ENCODE measurements at regions not wholly inside any gene's neighbourhood (a gene's known extent, or its start where the extent isn't known, plus 50 kb on each side); places are given as distances from the start of the nearest gene placed in this dataset.

DNA sequence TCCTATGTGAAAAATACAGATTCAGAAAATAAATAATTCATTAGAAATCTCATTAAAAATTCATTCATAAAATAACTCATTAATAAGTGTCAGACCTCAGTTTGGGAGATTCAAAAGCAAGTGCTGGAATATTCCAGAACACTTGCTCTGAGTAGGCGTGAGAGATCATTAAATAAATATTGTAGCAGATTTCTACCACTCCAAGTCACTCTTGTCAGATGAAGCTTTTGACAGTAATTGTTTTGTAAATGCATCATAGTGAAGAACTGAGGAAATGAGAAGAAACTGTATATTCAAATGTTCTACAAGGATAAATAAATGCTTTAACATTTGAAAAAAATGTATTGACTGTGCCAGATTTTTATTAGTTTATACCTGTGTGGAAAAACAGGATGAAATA is 1228.1 kb downstream of the SLITRK1 start:
- TF ChIP-seq, protein P1, sequence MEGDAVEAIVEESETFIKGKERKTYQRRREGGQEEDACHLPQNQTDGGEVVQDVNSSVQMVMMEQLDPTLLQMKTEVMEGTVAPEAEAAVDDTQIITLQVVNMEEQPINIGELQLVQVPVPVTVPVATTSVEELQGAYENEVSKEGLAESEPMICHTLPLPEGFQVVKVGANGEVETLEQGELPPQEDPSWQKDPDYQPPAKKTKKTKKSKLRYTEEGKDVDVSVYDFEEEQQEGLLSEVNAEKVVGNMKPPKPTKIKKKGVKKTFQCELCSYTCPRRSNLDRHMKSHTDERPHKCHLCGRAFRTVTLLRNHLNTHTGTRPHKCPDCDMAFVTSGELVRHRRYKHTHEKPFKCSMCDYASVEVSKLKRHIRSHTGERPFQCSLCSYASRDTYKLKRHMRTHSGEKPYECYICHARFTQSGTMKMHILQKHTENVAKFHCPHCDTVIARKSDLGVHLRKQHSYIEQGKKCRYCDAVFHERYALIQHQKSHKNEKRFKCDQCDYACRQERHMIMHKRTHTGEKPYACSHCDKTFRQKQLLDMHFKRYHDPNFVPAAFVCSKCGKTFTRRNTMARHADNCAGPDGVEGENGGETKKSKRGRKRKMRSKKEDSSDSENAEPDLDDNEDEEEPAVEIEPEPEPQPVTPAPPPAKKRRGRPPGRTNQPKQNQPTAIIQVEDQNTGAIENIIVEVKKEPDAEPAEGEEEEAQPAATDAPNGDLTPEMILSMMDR (IDR thresholded peaks at IDR 0.05; ENCODE audit: low read depth, low read length), result no peak
- no peak overlapping the region for H3K4me3 ChIP-seq (ENCODE audit: low read depth, low read length)

DNA sequence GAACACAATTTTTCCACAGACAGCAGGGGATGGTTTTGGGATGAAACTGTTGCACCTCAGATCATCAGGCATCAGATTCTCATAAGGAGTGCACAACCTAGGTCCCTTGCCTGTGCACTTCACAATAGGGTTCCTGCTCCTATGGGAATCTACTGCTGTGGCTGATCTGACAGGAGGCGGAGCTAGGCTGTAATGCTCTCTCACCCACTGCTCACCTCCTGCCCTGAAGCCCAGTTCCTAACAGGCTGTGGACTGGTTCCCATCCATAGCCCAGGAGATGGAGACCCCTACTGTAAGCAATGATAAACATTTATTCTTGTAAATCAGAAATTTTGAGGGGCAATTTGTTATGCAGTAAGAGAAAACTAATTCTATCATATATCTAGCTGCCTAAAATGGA is 1234.7 kb downstream of the SLITRK1 start:
- no peak overlapping the region for H3K4me3 ChIP-seq (ENCODE audit: low read depth, low read length)
- TF ChIP-seq, protein P1 (IDR thresholded peaks at IDR 0.05; ENCODE audit: low read depth, low read length), result no peak

DNA sequence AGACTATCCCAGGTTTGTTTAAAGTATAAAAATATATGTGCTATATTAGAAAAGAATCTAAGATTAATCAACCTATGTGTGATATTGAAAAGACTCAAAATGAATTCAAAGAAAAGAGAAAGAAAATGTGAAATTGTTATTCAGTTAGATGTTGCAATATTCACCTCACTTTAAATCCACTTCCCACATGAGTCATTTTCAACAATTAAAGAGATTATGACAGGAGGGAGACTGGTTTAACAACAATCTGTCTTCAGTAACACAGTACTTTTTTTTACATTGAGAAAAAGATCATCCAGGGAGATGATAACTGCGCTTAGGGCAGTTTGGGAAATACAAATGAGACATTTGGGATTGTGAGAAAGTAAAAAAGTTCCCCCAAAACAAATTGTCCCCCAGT is 1246.2 kb downstream of the SLITRK1 start:
- TF ChIP-seq, protein P1 (IDR thresholded peaks at IDR 0.05; ENCODE audit: low read depth, low read length), result no peak
- no peak overlapping the region for H3K4me3 ChIP-seq (ENCODE audit: low read depth, low read length)

DNA sequence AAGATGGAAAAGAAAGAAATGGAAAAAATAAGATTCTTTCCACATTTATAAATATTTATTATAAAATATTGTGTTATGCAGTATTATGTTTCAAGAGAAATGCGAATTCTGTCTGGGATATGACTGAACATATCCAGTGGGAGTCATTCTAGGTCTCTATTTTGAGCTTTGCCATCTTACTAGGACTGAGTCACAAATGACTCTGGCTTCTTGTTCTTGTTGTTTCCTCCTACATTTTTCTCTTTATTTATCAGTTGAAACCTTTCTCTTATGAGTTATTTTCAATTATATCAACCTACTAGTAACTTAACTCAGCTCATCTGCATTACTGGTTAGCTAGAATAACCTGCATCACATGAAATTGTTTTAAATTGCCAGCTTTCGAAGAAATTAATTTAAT is 1247.3 kb downstream of the SLITRK1 start:
- TF ChIP-seq, protein P1 (IDR thresholded peaks at IDR 0.05; ENCODE audit: low read depth, low read length), result no peak
- H3K4me3 ChIP-seq (ENCODE audit: low read depth, low read length), result no peak overlapping the region

DNA sequence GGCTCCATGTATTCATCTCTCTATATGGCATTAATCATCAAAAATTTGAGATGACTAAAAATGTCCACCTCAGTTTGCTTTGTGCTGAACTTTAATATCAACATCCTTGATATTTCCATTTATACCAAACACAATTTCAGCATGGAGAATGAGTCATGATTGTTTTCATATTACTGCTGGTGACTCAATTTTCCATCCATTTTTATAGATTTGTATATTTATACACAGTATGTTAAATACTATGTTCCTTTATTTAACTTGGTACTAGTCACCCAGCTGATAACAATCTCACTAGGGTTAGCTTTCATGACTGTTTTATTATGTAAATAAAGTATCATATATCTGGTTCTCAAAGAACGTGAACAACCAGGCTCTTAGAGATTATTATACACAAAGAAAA is 1255.1 kb downstream of the SLITRK1 start:
- no peak overlapping the region for H3K4me3 ChIP-seq (ENCODE audit: low read depth, low read length)
- TF ChIP-seq, protein P1 (IDR thresholded peaks at IDR 0.05; ENCODE audit: low read depth, low read length), result no peak

DNA sequence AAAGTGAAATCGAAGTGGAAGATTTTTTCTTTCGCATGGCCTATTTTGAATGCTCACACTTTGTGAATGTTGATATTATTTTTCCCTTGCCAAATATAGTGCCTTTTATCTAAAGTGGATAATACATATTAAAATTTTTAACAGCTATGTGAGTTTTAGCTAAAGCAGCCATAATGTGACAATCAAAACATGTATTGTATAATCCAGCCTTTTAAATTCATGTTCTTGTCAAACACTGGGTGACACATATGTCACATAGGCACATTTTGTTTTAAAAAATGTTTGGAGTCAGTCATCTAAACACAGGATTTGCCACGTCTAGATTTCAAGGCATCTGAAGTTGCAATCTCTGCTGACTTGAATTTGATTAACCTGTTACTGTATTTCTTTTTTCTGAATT is 1256.6 kb downstream of the SLITRK1 start:
- H3K4me3 ChIP-seq (ENCODE audit: low read depth, low read length), result no peak overlapping the region
- TF ChIP-seq, protein P1 (IDR thresholded peaks at IDR 0.05; ENCODE audit: low read depth, low read length), result no peak

DNA sequence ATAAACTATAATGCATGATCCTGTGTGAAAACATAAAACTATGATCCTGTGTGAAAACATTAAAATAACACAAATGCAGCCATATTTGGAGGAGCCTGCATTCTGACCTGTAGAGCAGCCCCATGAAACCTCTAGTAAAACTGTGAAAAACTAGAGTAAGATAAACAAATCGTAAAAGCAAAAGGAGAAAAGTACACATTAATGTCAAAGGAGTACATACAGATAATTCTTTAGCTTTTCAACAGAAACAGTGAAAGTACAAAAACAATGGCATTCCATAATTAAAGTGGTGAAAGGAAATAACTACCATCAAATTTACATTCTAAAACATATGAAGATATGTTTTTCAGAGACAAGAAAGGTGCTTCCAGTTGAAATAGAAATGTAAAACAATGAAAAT is 1267.2 kb downstream of the SLITRK1 start:
- no peak overlapping the region for H3K4me3 ChIP-seq (ENCODE audit: low read depth, low read length)
- TF ChIP-seq, protein P1 (IDR thresholded peaks at IDR 0.05; ENCODE audit: low read depth, low read length), result no peak

All from WI38 (cell line).